ENCODE measurements at regions not wholly inside any gene's neighbourhood (a gene's known extent, or its start where the extent isn't known, plus 50 kb on each side); places are given as distances from the start of the nearest gene placed in this dataset.

DNA sequence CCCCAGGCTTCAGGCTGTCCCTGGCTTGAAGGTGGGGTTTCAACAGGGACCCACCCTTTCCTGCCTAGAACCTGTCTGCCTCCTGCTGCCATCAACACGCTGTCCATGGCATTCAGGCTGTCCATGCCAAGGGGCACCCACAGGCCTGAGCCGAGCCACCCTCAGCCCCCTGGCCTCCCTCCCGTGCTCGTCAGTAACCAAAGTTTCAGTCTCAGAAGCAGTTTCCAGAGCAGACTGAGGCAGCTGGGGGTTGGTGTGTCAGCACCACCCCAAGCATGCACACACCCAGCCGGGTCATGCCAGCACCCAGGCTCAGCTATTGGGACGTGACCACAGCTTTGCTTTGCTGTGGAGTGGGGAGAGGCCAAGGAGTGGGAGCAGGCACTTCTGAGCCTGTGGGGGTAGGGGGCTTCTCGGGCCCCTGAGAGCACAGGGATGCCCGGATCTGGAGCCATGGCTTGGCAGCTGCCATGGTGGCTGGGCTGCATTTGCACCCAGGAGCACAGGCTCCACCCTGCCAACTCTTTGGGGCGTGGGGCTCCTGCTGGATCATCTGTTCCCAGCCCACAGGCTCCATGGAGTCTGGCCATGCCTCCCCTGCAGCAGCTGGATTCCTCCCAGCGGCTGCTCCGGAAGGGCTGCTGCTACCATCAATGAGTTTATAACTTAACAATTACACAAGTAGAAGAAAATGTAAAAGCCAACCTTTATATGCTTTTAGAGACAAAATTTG lies 314.5 kb upstream of the SEMA3C start:
- TF ChIP-seq FOXP2 (optimal IDR thresholded peaks at IDR 0.05; ENCODE audit: borderline replicate concordance, extremely low read depth, extremely low read length, insufficient read depth) (no peak), POLR2AphosphoS5 (IDR thresholded peaks at IDR 0.05; ENCODE audit: low read depth, low read length) (no peak)

DNA sequence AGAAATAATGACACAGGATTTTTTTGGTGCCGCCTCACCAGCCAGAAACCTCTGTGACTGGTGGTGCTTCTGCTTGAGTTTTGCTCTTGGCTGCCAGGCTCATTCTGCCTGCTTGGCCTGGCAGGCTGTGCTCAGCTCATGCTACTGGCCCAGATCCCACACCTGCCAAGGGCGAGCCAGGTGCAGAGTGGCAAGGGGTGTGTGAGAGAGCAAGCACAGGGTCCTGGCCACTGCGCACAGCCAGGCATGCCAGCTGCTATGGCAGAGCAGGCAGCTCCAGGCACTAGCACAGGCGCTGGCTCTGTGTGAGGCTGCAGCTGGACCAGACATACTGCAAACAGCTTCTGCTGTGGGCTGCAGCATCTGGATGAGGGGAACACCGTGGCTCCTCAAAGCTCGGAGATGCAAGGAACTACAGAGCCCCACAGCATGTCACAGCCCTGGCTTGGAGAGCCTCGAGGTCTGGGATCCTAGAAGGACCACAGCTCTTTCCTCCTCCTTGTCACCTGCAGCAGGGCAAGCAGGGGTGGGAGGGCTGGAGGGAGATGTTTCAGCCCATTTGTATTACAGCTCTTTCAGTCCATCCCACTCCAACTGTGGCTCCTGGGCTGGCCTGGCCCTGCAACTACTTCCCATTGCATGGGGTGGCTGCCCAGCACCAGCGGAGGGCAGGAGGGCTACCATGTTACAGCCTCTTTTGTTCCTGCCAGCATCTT lies 313.4 kb upstream of the SEMA3C start:
- TF ChIP-seq TAF1 (IDR thresholded peaks at IDR 0.05; ENCODE audit: borderline replicate concordance, insufficient read depth, low read length), result no peak
- no peak for TF ChIP-seq FOXP2 (optimal IDR thresholded peaks at IDR 0.05; ENCODE audit: borderline replicate concordance, extremely low read depth, extremely low read length, insufficient read depth)
- no peak for TF ChIP-seq SIN3A (IDR thresholded peaks at IDR 0.05; ENCODE audit: borderline replicate concordance, insufficient read depth, low read length)
- no peak for TF ChIP-seq POLR2AphosphoS5 (IDR thresholded peaks at IDR 0.05; ENCODE audit: low read depth, low read length)
- TF ChIP-seq, protein P1, sequence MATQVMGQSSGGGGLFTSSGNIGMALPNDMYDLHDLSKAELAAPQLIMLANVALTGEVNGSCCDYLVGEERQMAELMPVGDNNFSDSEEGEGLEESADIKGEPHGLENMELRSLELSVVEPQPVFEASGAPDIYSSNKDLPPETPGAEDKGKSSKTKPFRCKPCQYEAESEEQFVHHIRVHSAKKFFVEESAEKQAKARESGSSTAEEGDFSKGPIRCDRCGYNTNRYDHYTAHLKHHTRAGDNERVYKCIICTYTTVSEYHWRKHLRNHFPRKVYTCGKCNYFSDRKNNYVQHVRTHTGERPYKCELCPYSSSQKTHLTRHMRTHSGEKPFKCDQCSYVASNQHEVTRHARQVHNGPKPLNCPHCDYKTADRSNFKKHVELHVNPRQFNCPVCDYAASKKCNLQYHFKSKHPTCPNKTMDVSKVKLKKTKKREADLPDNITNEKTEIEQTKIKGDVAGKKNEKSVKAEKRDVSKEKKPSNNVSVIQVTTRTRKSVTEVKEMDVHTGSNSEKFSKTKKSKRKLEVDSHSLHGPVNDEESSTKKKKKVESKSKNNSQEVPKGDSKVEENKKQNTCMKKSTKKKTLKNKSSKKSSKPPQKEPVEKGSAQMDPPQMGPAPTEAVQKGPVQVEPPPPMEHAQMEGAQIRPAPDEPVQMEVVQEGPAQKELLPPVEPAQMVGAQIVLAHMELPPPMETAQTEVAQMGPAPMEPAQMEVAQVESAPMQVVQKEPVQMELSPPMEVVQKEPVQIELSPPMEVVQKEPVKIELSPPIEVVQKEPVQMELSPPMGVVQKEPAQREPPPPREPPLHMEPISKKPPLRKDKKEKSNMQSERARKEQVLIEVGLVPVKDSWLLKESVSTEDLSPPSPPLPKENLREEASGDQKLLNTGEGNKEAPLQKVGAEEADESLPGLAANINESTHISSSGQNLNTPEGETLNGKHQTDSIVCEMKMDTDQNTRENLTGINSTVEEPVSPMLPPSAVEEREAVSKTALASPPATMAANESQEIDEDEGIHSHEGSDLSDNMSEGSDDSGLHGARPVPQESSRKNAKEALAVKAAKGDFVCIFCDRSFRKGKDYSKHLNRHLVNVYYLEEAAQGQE (IDR thresholded peaks at IDR 0.05; ENCODE audit: insufficient read depth in 1 of 2, low read depth in 2 of 2, low read length in 2 of 2), result no peak

DNA sequence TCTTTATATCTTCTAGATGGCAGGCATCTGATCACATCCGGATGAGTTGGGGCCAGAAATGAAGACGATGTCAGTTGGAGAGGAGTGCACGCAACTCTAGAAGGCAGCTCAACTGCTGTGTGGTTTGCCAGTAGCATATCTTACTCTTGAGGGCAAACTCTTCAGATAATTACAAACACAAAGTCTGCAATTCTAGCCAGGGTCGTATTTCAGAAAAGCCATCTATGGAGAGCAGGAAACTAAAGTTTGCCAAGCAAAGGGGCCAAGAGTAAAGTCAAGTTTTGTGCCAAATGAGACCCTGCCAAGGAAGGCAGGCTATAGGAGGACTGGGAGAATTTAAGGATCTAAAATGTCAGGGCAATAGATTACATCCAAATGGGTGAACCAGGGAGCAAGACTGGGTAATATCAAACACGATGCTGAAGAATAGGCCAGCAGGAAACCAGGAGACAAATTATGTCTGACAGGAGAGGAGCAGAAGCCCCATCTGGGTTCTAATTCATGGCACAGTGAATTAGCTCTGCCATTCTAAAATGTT lies 312.5 kb upstream of the SEMA3C start:
- TF ChIP-seq TAF1 (IDR thresholded peaks at IDR 0.05; ENCODE audit: borderline replicate concordance, insufficient read depth, low read length), result no peak
- TF ChIP-seq, protein P1 (IDR thresholded peaks at IDR 0.05; ENCODE audit: insufficient read depth in 1 of 2, low read depth in 2 of 2, low read length in 2 of 2), result no peak
- no peak for TF ChIP-seq POLR2AphosphoS5 (IDR thresholded peaks at IDR 0.05; ENCODE audit: low read depth, low read length)
- no peak for TF ChIP-seq FOXP2 (optimal IDR thresholded peaks at IDR 0.05; ENCODE audit: borderline replicate concordance, extremely low read depth, extremely low read length, insufficient read depth)
- no peak for TF ChIP-seq SIN3A (IDR thresholded peaks at IDR 0.05; ENCODE audit: borderline replicate concordance, insufficient read depth, low read length)

DNA sequence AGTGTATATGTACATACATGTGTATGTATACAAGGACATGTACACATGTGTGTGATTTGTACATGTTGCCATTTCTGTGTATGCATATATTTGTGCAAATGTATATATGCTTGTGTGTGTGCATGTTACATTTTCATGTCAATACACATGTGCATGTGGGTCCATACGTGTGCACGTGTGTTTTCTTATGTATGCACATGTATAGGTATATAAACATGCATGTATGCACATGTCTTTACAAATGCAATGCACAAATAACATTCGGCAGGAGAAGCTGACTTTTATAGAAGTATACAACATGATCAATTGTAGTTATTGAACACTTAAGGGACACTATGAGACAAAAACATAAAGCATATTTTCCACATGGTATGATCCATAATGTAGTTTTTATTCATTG lies 307.4 kb upstream of the SEMA3C start:
- no peak for TF ChIP-seq SIN3A (IDR thresholded peaks at IDR 0.05; ENCODE audit: borderline replicate concordance, insufficient read depth, low read length)
- TF ChIP-seq, protein P1 (IDR thresholded peaks at IDR 0.05; ENCODE audit: insufficient read depth in 1 of 2, low read depth in 2 of 2, low read length in 2 of 2), result no peak
- TF ChIP-seq TAF1 (IDR thresholded peaks at IDR 0.05; ENCODE audit: borderline replicate concordance, insufficient read depth, low read length), result no peak
- TF ChIP-seq FOXP2 (optimal IDR thresholded peaks at IDR 0.05; ENCODE audit: borderline replicate concordance, extremely low read depth, extremely low read length, insufficient read depth), result no peak
- TF ChIP-seq POLR2AphosphoS5 (IDR thresholded peaks at IDR 0.05; ENCODE audit: low read depth, low read length), result no peak

DNA sequence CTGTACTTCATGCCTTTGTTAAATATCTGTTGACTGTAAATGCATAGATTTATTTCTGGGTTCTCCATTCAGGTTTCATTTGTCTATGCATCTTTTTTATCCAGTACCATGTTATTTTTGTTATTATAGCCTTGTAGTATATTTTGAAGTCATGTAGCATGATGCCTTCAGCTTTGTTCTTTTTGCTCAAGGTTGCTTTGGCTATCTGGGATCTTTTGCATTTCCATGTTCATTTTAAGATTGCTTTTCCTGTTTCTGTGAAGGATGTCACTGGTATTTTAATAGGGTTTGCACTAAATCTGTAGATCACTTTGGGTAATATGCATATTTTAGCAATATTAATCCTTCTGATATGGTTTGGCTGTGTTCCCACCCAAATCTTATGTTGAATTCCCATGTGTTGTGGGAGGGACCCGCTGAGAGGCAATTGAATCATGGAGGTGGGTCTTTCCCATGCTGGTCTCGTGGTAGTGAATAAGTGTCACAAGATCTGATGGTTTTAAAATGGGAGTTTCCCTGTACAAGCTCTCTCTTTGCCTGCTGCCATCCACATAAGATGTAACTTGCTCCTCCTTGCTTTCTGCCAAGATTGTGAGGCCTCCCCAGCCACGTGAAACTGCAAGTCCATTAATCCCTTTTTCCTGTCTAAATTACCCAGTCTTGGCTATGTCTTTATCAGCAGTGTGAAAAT lies 302.8 kb upstream of the SEMA3C start:
- TF ChIP-seq POLR2AphosphoS5 (IDR thresholded peaks at IDR 0.05; ENCODE audit: low read depth, low read length) (no peak), FOXP2 (optimal IDR thresholded peaks at IDR 0.05; ENCODE audit: borderline replicate concordance, extremely low read depth, extremely low read length, insufficient read depth) (no peak), TAF1 (IDR thresholded peaks at IDR 0.05; ENCODE audit: borderline replicate concordance, insufficient read depth, low read length) (no peak), SIN3A (IDR thresholded peaks at IDR 0.05; ENCODE audit: borderline replicate concordance, insufficient read depth, low read length) (no peak)
- TF ChIP-seq, protein P1 (IDR thresholded peaks at IDR 0.05; ENCODE audit: insufficient read depth in 1 of 2, low read depth in 2 of 2, low read length in 2 of 2), result no peak

Measured in PFSK-1 (cell line).